ENCODE measurements at regions not wholly inside any gene's neighbourhood (a gene's known extent, or its start where the extent isn't known, plus 50 kb on each side); places are given as distances from the start of the nearest gene placed in this dataset.

GRCh38 chr6:23091795-23092194 is 522.4 kb downstream of the HDGFL1 start:
- no peak overlapping the region for H3K4me3 ChIP-seq (ENCODE audit: low read depth, low read length)
- TF ChIP-seq CTCF (conservative IDR thresholded peaks at IDR 0.05; ENCODE audit: low read depth, low read length), result no peak
- DNase-seq (ENCODE audit: low read depth), result no peak

GRCh38 chr6:23096876-23097275 is 527.5 kb downstream of the HDGFL1 start:
- TF ChIP-seq CTCF (conservative IDR thresholded peaks at IDR 0.05; ENCODE audit: low read depth, low read length), result no peak
- H3K4me3 ChIP-seq (ENCODE audit: low read depth, low read length), result no peak overlapping the region

GRCh38 chr6:23097566-23097965 is 528.2 kb downstream of the HDGFL1 start:
- no peak for TF ChIP-seq CTCF (conservative IDR thresholded peaks at IDR 0.05; ENCODE audit: low read depth, low read length)
- H3K4me3 ChIP-seq (ENCODE audit: low read depth, low read length), result no peak overlapping the region
- no peak for DNase-seq (ENCODE audit: low read depth)

More at GRCh38 chr6:23096876-23097275, 527.5 kb downstream of the HDGFL1 start:
- no peak for DNase-seq (ENCODE audit: low read depth)

GRCh38 chr6:23106951-23107350 is 537.6 kb downstream of the HDGFL1 start:
- no peak for DNase-seq (ENCODE audit: low read depth)
- TF ChIP-seq CTCF (conservative IDR thresholded peaks at IDR 0.05; ENCODE audit: low read depth, low read length), result no peak
- no peak overlapping the region for H3K4me3 ChIP-seq (ENCODE audit: low read depth, low read length)

- H3K4me3 ChIP-seq (ENCODE audit: low read depth, low read length), result no peak overlapping the region
- no peak for TF ChIP-seq CTCF (conservative IDR thresholded peaks at IDR 0.05; ENCODE audit: low read depth, low read length)
- DNase-seq (ENCODE audit: low read depth), result no peak
Measured at GRCh38 chr6:23111984-23112383, 542.6 kb downstream of the HDGFL1 start.

GRCh38 chr6:23114812-23115504 is 545.6 kb downstream of the HDGFL1 start:
- no peak for TF ChIP-seq CTCF (conservative IDR thresholded peaks at IDR 0.05; ENCODE audit: low read depth, low read length)
- no peak for DNase-seq (ENCODE audit: low read depth)

GRCh38 chr6:23137611-23138010 is 568.2 kb downstream of the HDGFL1 start:
- no peak overlapping the region for H3K4me3 ChIP-seq (ENCODE audit: low read depth, low read length)
- no peak for TF ChIP-seq CTCF (conservative IDR thresholded peaks at IDR 0.05; ENCODE audit: low read depth, low read length)
- peak; percentile 19 for DNase-seq (ENCODE audit: low read depth)

More at GRCh38 chr6:23114812-23115504, 545.6 kb downstream of the HDGFL1 start:
- H3K4me3 ChIP-seq (ENCODE audit: low read depth, low read length), result no peak overlapping the region
